ENCODE measurements at regions not wholly inside any gene's neighbourhood (a gene's known extent, or its start where the extent isn't known, plus 50 kb on each side); places are given as distances from the start of the nearest gene placed in this dataset.

- no peaks in the 10 kb centered on the region for H3K9me3 ChIP-seq (ENCODE audit: control insufficient read depth, insufficient read depth, low read length)
- CTCF ChIA-PET, result interaction anchor here (1.3 kb wide), 2 partner anchors 69 to 85 kb away, joined by 3 to 4 read pairs; no protein-coding TSS in a partner anchor
- H3K4me3 ChIP-seq (ENCODE audit: low read depth, low read length), result no peak overlapping the region
- peaks cover 20% of the 10 kb centered on the region for H3K27me3 ChIP-seq (ENCODE audit: control insufficient read depth, insufficient read depth, low read length)
- H3K27ac ChIP-seq (ENCODE audit: low read depth, low read length), result no peak overlapping the region
- POLR2A ChIA-PET, result no interaction called here
- TF ChIP-seq CTCF (IDR thresholded peaks at IDR 0.05; ENCODE audit: low read depth, low read length), result no peak
- DNase-seq (ENCODE audit: low read depth, low spot score), result no peak
Observed at GRCh38 chr1:10873189-10873588, 76.7 kb upstream of the CASZ1 start.

GRCh38 chr1:10874351-10874750, 77.9 kb upstream of the CASZ1 start:
- Histone ChIP-seq H3K4me3 (ENCODE audit: low read depth, low read length) (no peak overlapping the region), H3K9me3 (ENCODE audit: control insufficient read depth, insufficient read depth, low read length) (no peaks in the 10 kb centered on the region), H3K27ac (ENCODE audit: low read depth, low read length) (no peak overlapping the region), H3K27me3 (ENCODE audit: control insufficient read depth, insufficient read depth, low read length) (peaks cover 23% of the 10 kb centered on the region)
- POLR2A ChIA-PET, result no interaction called here
- CTCF ChIA-PET, result no interaction called here
- no peak for DNase-seq (ENCODE audit: low read depth, low spot score)
- no peak for TF ChIP-seq CTCF (IDR thresholded peaks at IDR 0.05; ENCODE audit: low read depth, low read length)

DNA sequence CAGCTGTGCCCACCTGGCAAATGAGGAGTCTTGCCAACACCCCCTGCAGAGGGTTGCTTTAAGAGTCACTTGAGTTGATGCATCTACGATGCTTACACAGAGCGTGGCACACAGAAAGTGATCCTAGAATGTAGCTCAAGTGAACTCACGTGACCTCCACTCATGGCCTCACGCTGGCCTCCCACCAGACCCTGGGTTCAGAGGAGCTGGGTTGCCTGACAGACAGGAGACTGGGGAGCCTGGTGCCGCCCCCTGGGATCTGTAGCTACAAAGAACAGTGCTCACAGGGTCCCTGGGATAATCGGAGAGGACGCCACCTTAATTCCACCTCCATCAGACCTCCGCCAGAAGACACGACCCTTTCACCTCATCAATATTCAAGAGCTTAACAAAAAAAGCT, 81.4 kb upstream of the CASZ1 start:
- Histone ChIP-seq H3K27ac (ENCODE audit: low read depth, low read length) (no peak overlapping the region), H3K4me3 (ENCODE audit: low read depth, low read length) (no peak overlapping the region), H3K9me3 (ENCODE audit: control insufficient read depth, insufficient read depth, low read length) (no peaks in the 10 kb centered on the region), H3K27me3 (ENCODE audit: control insufficient read depth, insufficient read depth, low read length) (peaks cover 23% of the 10 kb centered on the region)
- DNase-seq (ENCODE audit: low read depth, low spot score), result no peak
- TF ChIP-seq CTCF (IDR thresholded peaks at IDR 0.05; ENCODE audit: low read depth, low read length), result no peak
- ChIA-PET POLR2A (no interaction called here), CTCF (interaction anchor here (1.0 kb wide), 1 partner anchor 370 kb away, joined by 3 read pairs; no protein-coding TSS in a partner anchor)

DNA sequence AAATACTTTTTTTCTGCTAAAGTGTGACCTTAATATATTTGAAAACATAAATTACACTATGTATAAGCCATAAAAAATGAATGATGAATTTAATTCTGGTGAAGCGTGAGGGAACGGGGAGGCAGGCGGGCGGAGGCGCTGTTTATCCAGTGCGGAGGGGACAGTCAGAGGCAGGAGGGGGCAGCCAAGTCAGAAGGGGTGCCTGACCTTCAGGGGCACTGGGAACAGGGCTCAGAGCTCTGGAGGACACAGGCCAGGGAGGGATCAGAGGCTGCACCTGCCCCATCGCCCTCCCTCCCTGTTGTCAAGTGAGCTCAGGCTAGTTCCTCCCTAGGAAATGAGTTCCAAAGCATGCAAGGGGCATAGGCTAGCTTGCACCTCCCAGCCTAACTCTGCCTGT, 82.0 kb upstream of the CASZ1 start:
- H3K27ac ChIP-seq (ENCODE audit: low read depth, low read length), result no peak overlapping the region
- CTCF ChIA-PET, result interaction anchor here (1.0 kb wide), 1 partner anchor 370 kb away, joined by 3 read pairs; no protein-coding TSS in a partner anchor
- H3K27me3 ChIP-seq (ENCODE audit: control insufficient read depth, insufficient read depth, low read length), result peaks cover 18% of the 10 kb centered on the region
- TF ChIP-seq CTCF (IDR thresholded peaks at IDR 0.05; ENCODE audit: low read depth, low read length), result no peak
- no peak for DNase-seq (ENCODE audit: low read depth, low spot score)
- H3K4me3 ChIP-seq (ENCODE audit: low read depth, low read length), result no peak overlapping the region
- POLR2A ChIA-PET, result no interaction called here
- H3K9me3 ChIP-seq (ENCODE audit: control insufficient read depth, insufficient read depth, low read length), result no peaks in the 10 kb centered on the region

- ChIA-PET CTCF (interaction anchor here (1.5 kb wide), 1 partner anchor 13 kb away, joined by 8 read pairs; no protein-coding TSS in a partner anchor), POLR2A (no interaction called here)
- Histone ChIP-seq H3K9me3 (ENCODE audit: control insufficient read depth, insufficient read depth, low read length) (no peaks in the 10 kb centered on the region), H3K27ac (ENCODE audit: low read depth, low read length) (no peak overlapping the region), H3K4me3 (ENCODE audit: low read depth, low read length) (no peak overlapping the region), H3K27me3 (ENCODE audit: control insufficient read depth, insufficient read depth, low read length) (peaks cover 9% of the 10 kb centered on the region)
- TF ChIP-seq CTCF (IDR thresholded peaks at IDR 0.05; ENCODE audit: low read depth, low read length), result no peak
- DNase-seq (ENCODE audit: low read depth, low spot score), result no peak
Observed at GRCh38 chr1:10880063-10880462, 83.6 kb upstream of the CASZ1 start.
